Keratinocyte (primary cell): ENCODE measurements at regions not wholly inside any gene's neighbourhood (a gene's known extent, or its start where the extent isn't known, plus 50 kb on each side); places are given as distances from the start of the nearest gene placed in this dataset.

Source experiments
- EZH2 ChIP-seq: IDR thresholded peaks from one replicate; pipeline ENCODE4 v1.6.1; 2012; ENCODE audit warnings: inconsistent platforms, mild to moderate bottlenecking, low read length, moderate library complexity
- TF ChIP-seq, protein P1 (sequence below), 3 experiments: IDR thresholded peaks in 1 of 3; conservative IDR thresholded peaks in 1 of 3; optimal IDR thresholded peaks in 1 of 3; 2 replicates in 2 of 3; 3 replicates in 1 of 3; pipeline versions ENCODE3 to v1.5.1; 2011; ENCODE audit warnings: low read length in 3 of 3, mild to moderate bottlenecking in 3 of 3, moderate library complexity in 2 of 3, control low read depth in 1 of 3, inconsistent platforms in 1 of 3; ENCODE audit not compliant: insufficient read depth in 2 of 3; ENCODE audit errors: extremely low read depth in 1 of 3

DNA sequence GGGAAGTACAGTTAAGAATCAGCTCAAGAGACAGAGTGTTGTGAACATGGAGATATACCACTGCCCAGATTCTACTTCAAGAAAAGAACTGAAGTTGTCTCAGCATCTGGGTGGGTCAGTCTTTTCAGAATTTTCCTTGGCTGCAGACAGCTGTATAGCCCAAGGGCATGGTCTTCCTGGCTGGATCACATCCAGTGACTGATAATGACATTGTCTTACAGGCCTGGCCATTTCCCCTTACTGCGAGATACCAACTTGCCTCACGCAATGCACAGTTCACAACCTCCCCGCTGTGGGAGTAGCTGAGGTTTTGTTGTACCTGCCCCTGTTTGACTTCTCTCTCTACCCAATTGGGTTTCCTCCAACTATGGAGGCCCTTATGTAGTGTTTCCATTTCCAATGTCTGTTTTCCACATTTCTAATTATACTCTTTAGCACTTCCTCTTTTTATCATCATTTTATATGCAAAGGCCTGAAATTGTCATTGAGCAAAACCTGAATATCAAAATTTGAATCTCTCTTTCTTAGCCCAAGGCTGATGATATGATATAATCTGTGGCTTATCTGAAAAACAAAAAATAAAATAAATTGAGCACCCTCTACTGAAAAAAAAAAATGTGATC is 209.1 kb downstream of the NAF1 start:
- TF ChIP-seq, protein P1, sequence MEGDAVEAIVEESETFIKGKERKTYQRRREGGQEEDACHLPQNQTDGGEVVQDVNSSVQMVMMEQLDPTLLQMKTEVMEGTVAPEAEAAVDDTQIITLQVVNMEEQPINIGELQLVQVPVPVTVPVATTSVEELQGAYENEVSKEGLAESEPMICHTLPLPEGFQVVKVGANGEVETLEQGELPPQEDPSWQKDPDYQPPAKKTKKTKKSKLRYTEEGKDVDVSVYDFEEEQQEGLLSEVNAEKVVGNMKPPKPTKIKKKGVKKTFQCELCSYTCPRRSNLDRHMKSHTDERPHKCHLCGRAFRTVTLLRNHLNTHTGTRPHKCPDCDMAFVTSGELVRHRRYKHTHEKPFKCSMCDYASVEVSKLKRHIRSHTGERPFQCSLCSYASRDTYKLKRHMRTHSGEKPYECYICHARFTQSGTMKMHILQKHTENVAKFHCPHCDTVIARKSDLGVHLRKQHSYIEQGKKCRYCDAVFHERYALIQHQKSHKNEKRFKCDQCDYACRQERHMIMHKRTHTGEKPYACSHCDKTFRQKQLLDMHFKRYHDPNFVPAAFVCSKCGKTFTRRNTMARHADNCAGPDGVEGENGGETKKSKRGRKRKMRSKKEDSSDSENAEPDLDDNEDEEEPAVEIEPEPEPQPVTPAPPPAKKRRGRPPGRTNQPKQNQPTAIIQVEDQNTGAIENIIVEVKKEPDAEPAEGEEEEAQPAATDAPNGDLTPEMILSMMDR (optimal IDR thresholded peaks at IDR 0.05 in 1 of 3, IDR thresholded peaks at IDR 0.05 in 1 of 3, conservative IDR thresholded peaks at IDR 0.05 in 1 of 3; ENCODE audit: extremely low read depth in 1 of 3, insufficient read depth in 2 of 3, low read length in 3 of 3) = no peak
- TF ChIP-seq EZH2 = no peak
